NB4 (cell line): ENCODE measurements at regions not wholly inside any gene's neighbourhood (a gene's known extent, or its start where the extent isn't known, plus 50 kb on each side); places are given as distances from the start of the nearest gene placed in this dataset.

Experiments used
- MAX ChIP-seq: IDR thresholded peaks from 2 replicates; pipeline ENCODE4 v1.6.1; 2011; ENCODE audit warnings: low read depth, low read length
- MYC ChIP-seq: IDR thresholded peaks from 2 replicates; pipeline ENCODE4 v1.6.1; 2011; ENCODE audit warnings: low read depth, low read length
- TF ChIP-seq, protein P1 (sequence below): IDR thresholded peaks from one replicate; pipeline ENCODE4 v1.5.1; 2012; ENCODE audit warnings: low read depth, low read length

DNA sequence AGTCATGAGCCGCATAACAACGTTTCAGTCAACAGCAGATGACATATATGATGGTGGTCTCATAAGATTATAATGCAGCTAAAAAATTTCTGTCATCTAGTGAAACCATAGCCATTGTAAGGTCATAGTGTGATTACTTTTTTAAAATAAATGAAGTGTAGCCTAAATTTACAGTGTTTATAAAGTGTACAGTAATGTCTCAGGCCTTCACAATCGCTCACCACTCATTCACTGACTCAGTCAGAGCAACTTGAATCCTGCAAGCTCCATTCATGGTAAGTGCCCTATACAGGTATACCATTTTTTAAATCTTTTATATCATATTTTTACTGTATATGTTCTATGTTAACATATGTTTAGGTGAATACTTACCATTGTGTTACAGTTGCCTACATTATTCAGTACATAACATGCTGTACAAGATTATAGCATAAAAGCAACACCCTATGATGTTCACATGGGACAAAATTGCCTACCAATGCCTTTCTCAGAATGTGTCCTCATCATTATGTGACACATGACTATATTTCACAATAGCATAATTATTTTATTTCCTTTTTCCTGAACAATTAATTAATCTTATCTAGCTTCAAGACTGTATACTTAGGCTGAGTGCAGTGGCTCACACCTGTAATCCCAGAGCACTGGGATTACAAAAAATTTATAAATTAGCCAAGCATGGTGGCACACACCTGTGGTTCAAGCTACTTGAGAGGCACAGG lies 1115.9 kb upstream of the ZEB2 start:
- TF ChIP-seq MAX, result no peak
- TF ChIP-seq MYC, result no peak
- TF ChIP-seq, protein P1, sequence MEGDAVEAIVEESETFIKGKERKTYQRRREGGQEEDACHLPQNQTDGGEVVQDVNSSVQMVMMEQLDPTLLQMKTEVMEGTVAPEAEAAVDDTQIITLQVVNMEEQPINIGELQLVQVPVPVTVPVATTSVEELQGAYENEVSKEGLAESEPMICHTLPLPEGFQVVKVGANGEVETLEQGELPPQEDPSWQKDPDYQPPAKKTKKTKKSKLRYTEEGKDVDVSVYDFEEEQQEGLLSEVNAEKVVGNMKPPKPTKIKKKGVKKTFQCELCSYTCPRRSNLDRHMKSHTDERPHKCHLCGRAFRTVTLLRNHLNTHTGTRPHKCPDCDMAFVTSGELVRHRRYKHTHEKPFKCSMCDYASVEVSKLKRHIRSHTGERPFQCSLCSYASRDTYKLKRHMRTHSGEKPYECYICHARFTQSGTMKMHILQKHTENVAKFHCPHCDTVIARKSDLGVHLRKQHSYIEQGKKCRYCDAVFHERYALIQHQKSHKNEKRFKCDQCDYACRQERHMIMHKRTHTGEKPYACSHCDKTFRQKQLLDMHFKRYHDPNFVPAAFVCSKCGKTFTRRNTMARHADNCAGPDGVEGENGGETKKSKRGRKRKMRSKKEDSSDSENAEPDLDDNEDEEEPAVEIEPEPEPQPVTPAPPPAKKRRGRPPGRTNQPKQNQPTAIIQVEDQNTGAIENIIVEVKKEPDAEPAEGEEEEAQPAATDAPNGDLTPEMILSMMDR, result no peak
